Glutamatergic neuron (in vitro differentiated cells): ENCODE measurements at regions not wholly inside any gene's neighbourhood (a gene's known extent, or its start where the extent isn't known, plus 50 kb on each side); places are given as distances from the start of the nearest gene placed in this dataset.

Experiments used
- DNase-seq: peaks from one replicate; pipeline ENCODE4 v3.0.0; 2022
- H3K27ac Mint-ChIP-seq: one replicate; pipeline ENCODE4 v1.8.0; 2020; ENCODE audit warnings: mild to moderate bottlenecking, mixed read lengths, inconsistent platforms; ENCODE audit not compliant: unreplicated experiment
- H3K27me3 Mint-ChIP-seq: one replicate; pipeline ENCODE4 v1.8.0; 2020; ENCODE audit warnings: mild to moderate bottlenecking, moderate library complexity, mixed read lengths, inconsistent platforms; ENCODE audit not compliant: unreplicated experiment
- H3K36me3 Mint-ChIP-seq: one replicate; pipeline ENCODE4 v1.8.0; 2020; ENCODE audit warnings: mild to moderate bottlenecking, mixed read lengths, inconsistent platforms; ENCODE audit not compliant: unreplicated experiment
- H3K4me1 Mint-ChIP-seq: one replicate; pipeline ENCODE4 v1.8.0; 2020; ENCODE audit warnings: mild to moderate bottlenecking, low read depth, mixed read lengths, inconsistent platforms; ENCODE audit not compliant: unreplicated experiment
- H3K4me3 Mint-ChIP-seq: one replicate; pipeline ENCODE4 v1.8.0; 2020; ENCODE audit warnings: mild to moderate bottlenecking, mixed read lengths, inconsistent platforms; ENCODE audit not compliant: unreplicated experiment
- H3K9me3 Mint-ChIP-seq: one replicate; pipeline ENCODE4 v1.8.0; 2020; ENCODE audit warnings: mild to moderate bottlenecking, moderate library complexity, mixed read lengths, inconsistent platforms; ENCODE audit not compliant: unreplicated experiment
- CTCF ChIP-seq: fragments of 200-600 bp; sonication (generic); IDR thresholded peaks from one replicate; pipeline ENCODE4 v1.5.0; 2021; ENCODE audit not compliant: partially characterized antibody, unreplicated experiment

DNA sequence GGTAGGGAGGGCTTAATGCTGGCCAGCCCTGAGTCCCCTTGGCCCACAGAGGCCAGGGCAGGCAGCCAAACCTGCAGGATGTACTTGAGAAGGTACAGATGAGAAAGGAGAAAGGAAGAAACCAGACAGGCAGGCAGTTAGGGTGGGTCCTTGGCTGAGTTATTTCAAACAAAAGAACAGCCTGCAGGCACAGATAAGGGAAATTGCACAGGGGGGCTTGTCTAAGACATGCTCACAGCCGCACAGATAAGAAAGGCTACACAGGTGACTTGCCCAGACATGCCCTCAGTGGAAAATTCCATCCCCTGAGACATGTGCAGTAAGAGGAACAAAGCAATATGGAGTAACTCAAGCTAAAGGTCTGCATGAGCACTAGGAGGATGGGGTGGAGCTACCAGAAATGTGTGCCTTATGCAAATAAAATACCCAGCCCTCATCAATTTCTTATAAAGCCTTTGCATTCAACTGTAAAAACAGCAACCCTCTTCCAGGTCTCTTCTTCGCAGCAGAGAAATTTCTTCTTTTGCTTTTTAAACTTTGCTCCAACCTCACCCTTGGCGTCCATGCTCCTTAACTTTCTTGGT, 158.2 kb upstream of the RGS6 start:
- TF ChIP-seq CTCF, result no peak
- Mint-ChIP-seq H3K27me3 (no peaks in the 10 kb centered on the region), H3K4me3 (no peak overlapping the region), H3K27ac (no peak overlapping the region), H3K4me1 (no peaks in the 10 kb centered on the region), H3K9me3 (peaks cover 3% of the 10 kb centered on the region), H3K36me3 (peaks cover 22% of the 10 kb centered on the region)
- no peak for DNase-seq

GRCh38 chr14:71776471-71777360, 155.5 kb upstream of the RGS6 start:
- no peaks in the 10 kb centered on the region for H3K4me1 Mint-ChIP-seq
- peaks cover 2% of the 10 kb centered on the region for H3K27me3 Mint-ChIP-seq

GRCh38 chr14:71780075-71780474, 152.2 kb upstream of the RGS6 start:
- H3K4me1 Mint-ChIP-seq, result no peaks in the 10 kb centered on the region
- no peaks in the 10 kb centered on the region for H3K9me3 Mint-ChIP-seq
- no peak overlapping the region for H3K27ac Mint-ChIP-seq
- no peak for TF ChIP-seq CTCF
- H3K4me3 Mint-ChIP-seq, result no peak overlapping the region
- peaks cover 2% of the 10 kb centered on the region for H3K27me3 Mint-ChIP-seq
- DNase-seq, result no peak
- H3K36me3 Mint-ChIP-seq, result no peaks in the 10 kb centered on the region

More at GRCh38 chr14:71776471-71777360, 155.5 kb upstream of the RGS6 start:
- no peak overlapping the region for H3K4me3 Mint-ChIP-seq
- H3K36me3 Mint-ChIP-seq, result peaks cover 22% of the 10 kb centered on the region
- H3K27ac Mint-ChIP-seq, result no peak overlapping the region
- TF ChIP-seq CTCF, result no peak
- no peak for DNase-seq
- peaks cover 3% of the 10 kb centered on the region for H3K9me3 Mint-ChIP-seq

DNA sequence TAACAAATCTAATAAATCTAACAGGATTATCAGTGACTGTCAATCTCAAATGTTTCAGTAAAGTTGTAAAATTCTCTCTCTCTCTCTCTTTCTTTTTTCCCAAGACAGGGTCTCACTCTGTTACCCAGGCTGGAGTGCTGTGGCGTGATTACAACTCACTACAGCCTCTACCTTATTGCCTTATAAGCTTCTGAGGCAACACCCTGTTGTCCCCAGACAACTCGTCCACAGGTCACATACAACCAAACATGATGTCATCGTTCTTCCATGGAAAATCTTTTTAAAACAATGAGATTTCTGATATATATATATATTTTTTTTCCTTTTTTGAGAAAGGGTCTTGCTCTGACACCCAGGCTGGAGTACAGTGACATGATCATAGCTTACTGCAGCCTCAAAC, 151.4 kb upstream of the RGS6 start:
- no peak for TF ChIP-seq CTCF
- Mint-ChIP-seq H3K36me3 (no peaks in the 10 kb centered on the region), H3K27me3 (peaks cover 2% of the 10 kb centered on the region), H3K9me3 (no peaks in the 10 kb centered on the region), H3K4me3 (no peak overlapping the region), H3K27ac (peak overlapping the region; percentile 49), H3K4me1 (no peaks in the 10 kb centered on the region)
- no peak for DNase-seq

- peaks cover 2% of the 10 kb centered on the region for H3K27me3 Mint-ChIP-seq
- H3K9me3 Mint-ChIP-seq, result no peaks in the 10 kb centered on the region
- no peaks in the 10 kb centered on the region for H3K4me1 Mint-ChIP-seq
These were observed 149.1 kb upstream of the RGS6 start for GRCh38 chr14:71783088-71783487.

More at GRCh38 chr14:71783088-71783487, 149.1 kb upstream of the RGS6 start:
- DNase-seq, result no peak
- H3K27ac Mint-ChIP-seq, result no peak overlapping the region
- no peak overlapping the region for H3K4me3 Mint-ChIP-seq
- H3K36me3 Mint-ChIP-seq, result no peaks in the 10 kb centered on the region
- no peak for TF ChIP-seq CTCF
